HG03108 (cell line): ENCODE measurements at regions not wholly inside any gene's neighbourhood (a gene's known extent, or its start where the extent isn't known, plus 50 kb on each side); places are given as distances from the start of the nearest gene placed in this dataset.
"Not testable (repeated sequence)": the region's sequence is repeated elsewhere in the genome, so short reads cannot be mapped to it uniquely, and the experiment has no call there.

Source experiments
- ATAC-seq: cut with Tn5 transposase; IDR thresholded peaks from one replicate; pipeline ENCODE4 v1.9.1; 2021; ENCODE audit warnings: moderate library complexity; ENCODE audit not compliant: unreplicated experiment

- ATAC-seq = no peak
These were observed 1693.4 kb downstream of the NCAM2 start for GRCh38 chr21:22691658-22692057.

GRCh38 chr21:22703521-22703920 is 1705.3 kb downstream of the NCAM2 start:
- ATAC-seq = no peak

GRCh38 chr21:22710721-22711120 is 1712.5 kb downstream of the NCAM2 start:
- ATAC-seq = no peak

- ATAC-seq = no peak
These were observed 1713.4 kb downstream of the NCAM2 start for GRCh38 chr21:22711636-22712035.

- no peak for ATAC-seq
These were observed 1727.2 kb downstream of the NCAM2 start for GRCh38 chr21:22725436-22725835.

- no peak for ATAC-seq
These were observed 1729.9 kb downstream of the NCAM2 start for GRCh38 chr21:22728091-22728490.

- no peak for ATAC-seq
These were observed 1744.9 kb downstream of the NCAM2 start for GRCh38 chr21:22743085-22743484.

- ATAC-seq = no peak
These were observed 1756.5 kb downstream of the NCAM2 start for GRCh38 chr21:22754746-22755145.

GRCh38 chr21:22758478-22758877 is 1760.3 kb downstream of the NCAM2 start:
- no peak for ATAC-seq

GRCh38 chr21:22762463-22762862 is 1764.3 kb downstream of the NCAM2 start:
- ATAC-seq = no peak

GRCh38 chr21:22763442-22763841 is 1765.2 kb downstream of the NCAM2 start:
- ATAC-seq = no peak

GRCh38 chr21:22764222-22764621 is 1766.0 kb downstream of the NCAM2 start:
- ATAC-seq = no peak

- ATAC-seq = no peak
These were observed 1793.2 kb downstream of the NCAM2 start for GRCh38 chr21:22791376-22791775.

GRCh38 chr21:22791986-22792560 is 1793.9 kb downstream of the NCAM2 start:
- no peak for ATAC-seq

GRCh38 chr21:22795091-22795490 is 1796.9 kb downstream of the NCAM2 start:
- no peak for ATAC-seq

GRCh38 chr21:22795644-22796043 is 1797.4 kb downstream of the NCAM2 start:
- no peak for ATAC-seq

- ATAC-seq = no peak
These were observed 1797.9 kb downstream of the NCAM2 start for GRCh38 chr21:22796147-22796546.

GRCh38 chr21:22804151-22804550 is 1805.9 kb downstream of the NCAM2 start:
- no peak for ATAC-seq

- ATAC-seq = no peak
These were observed 1808.1 kb downstream of the NCAM2 start for GRCh38 chr21:22806278-22806677.

GRCh38 chr21:22813201-22813600 is 1815.0 kb downstream of the NCAM2 start:
- no peak for ATAC-seq

GRCh38 chr21:22818681-22819485 is 1820.7 kb downstream of the NCAM2 start:
- ATAC-seq = not testable (repeated sequence)

GRCh38 chr21:22827422-22827821 is 1829.2 kb downstream of the NCAM2 start:
- no peak for ATAC-seq

- ATAC-seq = no peak
These were observed 1844.7 kb downstream of the NCAM2 start for GRCh38 chr21:22842875-22843274.
